KMS-11 (cell line): ENCODE measurements at regions not wholly inside any gene's neighbourhood (a gene's known extent, or its start where the extent isn't known, plus 50 kb on each side); places are given as distances from the start of the nearest gene placed in this dataset.

Experiments used
- H2AFZ ChIP-seq: fragments of 200-600 bp; sonication (generic); 2 replicates; pipeline ENCODE4 v1.6.1; 2016; ENCODE audit warnings: antibody characterized with exemption, mixed run types, low read depth
- H3K27ac ChIP-seq: fragments of 200-600 bp; sonication (generic); 2 replicates; pipeline ENCODE4 v1.6.1; 2016; ENCODE audit warnings: mild to moderate bottlenecking, mixed run types
- H3K27me3 ChIP-seq: fragments of 200-600 bp; sonication (generic); 2 replicates; pipeline ENCODE4 v1.6.1; 2017; ENCODE audit warnings: mild to moderate bottlenecking, low read depth, mixed run types, moderate library complexity; ENCODE audit not compliant: insufficient read depth
- H3K36me3 ChIP-seq: fragments of 200-600 bp; sonication (generic); 2 replicates; pipeline ENCODE4 v1.6.1; 2017; ENCODE audit warnings: mild to moderate bottlenecking, mixed run types; ENCODE audit not compliant: insufficient read depth
- H3K4me1 ChIP-seq: fragments of 200-600 bp; sonication (generic); 2 replicates; pipeline ENCODE4 v1.6.1; 2016; ENCODE audit warnings: mild to moderate bottlenecking, low read depth, mixed run types; ENCODE audit not compliant: poor library complexity, severe bottlenecking
- H3K4me2 ChIP-seq: fragments of 200-600 bp; sonication (generic); 2 replicates; pipeline ENCODE4 v1.7.0; 2016; ENCODE audit warnings: mild to moderate bottlenecking, mixed run types
- H3K4me3 ChIP-seq: fragments of 200-600 bp; sonication (generic); IDR thresholded peaks from 2 replicates; pipeline ENCODE4 v1.6.1; 2017; ENCODE audit warnings: low read depth, low read length, mixed read lengths; ENCODE audit not compliant: insufficient read depth
- H3K79me2 ChIP-seq: fragments of 200-600 bp; sonication (generic); 2 replicates; pipeline ENCODE4 v1.6.1; 2016; ENCODE audit warnings: low read depth, mixed run types; ENCODE audit not compliant: insufficient read depth
- H3K9ac ChIP-seq: fragments of 200-600 bp; sonication (generic); 2 replicates; pipeline ENCODE4 v1.6.1; 2016; ENCODE audit warnings: mild to moderate bottlenecking, mixed run types
- H4K20me1 ChIP-seq: fragments of 200-600 bp; sonication (generic); 2 replicates; pipeline ENCODE4 v1.6.1; 2016; ENCODE audit warnings: mild to moderate bottlenecking, mixed run types; ENCODE audit not compliant: insufficient read depth
- TF ChIP-seq, protein P1 (sequence below): fragments of 200-600 bp; sonication (generic); conservative IDR thresholded peaks from 2 replicates; pipeline ENCODE4 v1.6.1; 2017; ENCODE audit warnings: low read depth, mild to moderate bottlenecking, antibody characterized with exemption, low read length, moderate library complexity, mixed read lengths

DNA sequence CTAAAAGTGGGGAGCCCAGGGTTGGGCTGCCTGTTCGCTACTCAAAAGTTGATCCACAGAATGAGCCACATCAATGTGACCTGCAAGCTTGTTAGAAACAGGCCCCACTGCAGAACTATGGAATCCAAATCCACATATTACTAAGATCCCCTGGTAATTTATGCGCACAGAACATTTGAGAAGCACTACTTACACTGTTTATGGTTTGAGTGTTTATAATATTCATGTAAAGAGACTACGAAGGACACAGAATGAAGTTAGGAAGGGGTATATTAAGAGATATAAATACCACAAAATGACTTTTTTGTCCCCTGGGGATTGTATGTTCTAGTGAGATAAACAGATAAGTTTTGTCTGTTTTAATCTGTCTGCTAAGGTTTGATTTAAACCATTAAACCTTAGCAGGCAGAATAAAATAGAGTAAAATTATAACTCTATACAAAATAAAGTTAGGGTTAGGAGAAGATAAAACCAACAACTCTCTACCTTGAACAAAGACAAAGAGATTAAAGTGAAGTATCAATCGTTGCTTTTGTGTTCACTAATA, 666.9 kb upstream of the SOX9 start:
- TF ChIP-seq, protein P1, sequence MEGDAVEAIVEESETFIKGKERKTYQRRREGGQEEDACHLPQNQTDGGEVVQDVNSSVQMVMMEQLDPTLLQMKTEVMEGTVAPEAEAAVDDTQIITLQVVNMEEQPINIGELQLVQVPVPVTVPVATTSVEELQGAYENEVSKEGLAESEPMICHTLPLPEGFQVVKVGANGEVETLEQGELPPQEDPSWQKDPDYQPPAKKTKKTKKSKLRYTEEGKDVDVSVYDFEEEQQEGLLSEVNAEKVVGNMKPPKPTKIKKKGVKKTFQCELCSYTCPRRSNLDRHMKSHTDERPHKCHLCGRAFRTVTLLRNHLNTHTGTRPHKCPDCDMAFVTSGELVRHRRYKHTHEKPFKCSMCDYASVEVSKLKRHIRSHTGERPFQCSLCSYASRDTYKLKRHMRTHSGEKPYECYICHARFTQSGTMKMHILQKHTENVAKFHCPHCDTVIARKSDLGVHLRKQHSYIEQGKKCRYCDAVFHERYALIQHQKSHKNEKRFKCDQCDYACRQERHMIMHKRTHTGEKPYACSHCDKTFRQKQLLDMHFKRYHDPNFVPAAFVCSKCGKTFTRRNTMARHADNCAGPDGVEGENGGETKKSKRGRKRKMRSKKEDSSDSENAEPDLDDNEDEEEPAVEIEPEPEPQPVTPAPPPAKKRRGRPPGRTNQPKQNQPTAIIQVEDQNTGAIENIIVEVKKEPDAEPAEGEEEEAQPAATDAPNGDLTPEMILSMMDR: no peak
- no peak overlapping the region for H3K4me2 ChIP-seq
- H3K27me3 ChIP-seq: no peaks in the 10 kb centered on the region
- no peak overlapping the region for H3K27ac ChIP-seq
- no peaks in the 10 kb centered on the region for H3K4me1 ChIP-seq
- no peak overlapping the region for H3K4me3 ChIP-seq
- H3K79me2 ChIP-seq: no peaks in the 10 kb centered on the region
- no peaks in the 10 kb centered on the region for H3K36me3 ChIP-seq
- no peak overlapping the region for H3K9ac ChIP-seq
- no peaks in the 10 kb centered on the region for H4K20me1 ChIP-seq
- no peak overlapping the region for H2AFZ ChIP-seq

DNA sequence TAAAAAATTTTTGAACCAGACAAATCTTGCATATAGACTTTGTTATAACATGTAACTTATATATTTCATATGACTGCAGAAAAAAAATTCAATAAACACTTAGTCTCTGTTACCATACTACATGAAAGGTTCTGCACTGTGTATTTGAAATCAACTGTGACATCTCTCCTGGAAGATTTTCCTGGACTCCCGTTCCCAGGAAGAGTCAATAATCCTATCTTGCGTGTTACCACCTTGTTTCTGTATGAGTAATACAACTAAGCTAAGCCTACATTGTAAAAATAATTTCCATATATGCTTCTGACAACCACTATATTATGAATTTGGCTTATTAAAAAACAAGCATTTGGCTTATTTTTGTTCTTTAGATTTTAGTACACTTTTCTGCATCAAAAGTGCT, 665.6 kb upstream of the SOX9 start:
- no peak overlapping the region for H3K27ac ChIP-seq
- H3K27me3 ChIP-seq: no peaks in the 10 kb centered on the region
- no peak overlapping the region for H2AFZ ChIP-seq
- no peaks in the 10 kb centered on the region for H3K36me3 ChIP-seq
- TF ChIP-seq, protein P1: no peak
- H3K4me1 ChIP-seq: no peaks in the 10 kb centered on the region
- H3K4me2 ChIP-seq: no peak overlapping the region
- H3K79me2 ChIP-seq: no peaks in the 10 kb centered on the region
- H3K9ac ChIP-seq: no peak overlapping the region
- H3K4me3 ChIP-seq: no peak overlapping the region
- no peaks in the 10 kb centered on the region for H4K20me1 ChIP-seq

DNA sequence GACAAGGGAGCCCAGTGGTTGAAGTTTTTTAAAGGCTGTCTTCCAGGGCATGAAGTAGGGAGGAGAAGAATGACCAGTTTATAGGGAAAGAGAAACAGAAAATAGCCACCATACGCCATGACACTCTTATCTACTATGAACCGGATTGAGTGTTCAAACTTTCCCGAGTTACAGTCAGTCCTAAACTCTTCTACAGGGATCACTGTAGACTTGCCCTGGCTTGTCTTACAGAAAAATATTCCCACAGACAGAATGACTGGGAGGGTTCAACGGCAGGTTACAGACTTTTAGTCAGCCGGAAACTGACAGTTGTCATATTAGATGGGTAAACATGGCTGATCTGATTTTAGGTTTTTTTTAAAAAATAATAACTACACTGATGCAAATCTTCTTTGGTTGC, 662.5 kb upstream of the SOX9 start:
- no peaks in the 10 kb centered on the region for H3K36me3 ChIP-seq
- no peak overlapping the region for H3K9ac ChIP-seq
- no peak overlapping the region for H3K4me3 ChIP-seq
- H2AFZ ChIP-seq: no peak overlapping the region
- H4K20me1 ChIP-seq: no peaks in the 10 kb centered on the region
- TF ChIP-seq, protein P1: no peak
- peaks cover 9% of the 10 kb centered on the region for H3K4me1 ChIP-seq
- no peak overlapping the region for H3K27ac ChIP-seq
- H3K4me2 ChIP-seq: no peak overlapping the region
- no peaks in the 10 kb centered on the region for H3K27me3 ChIP-seq
- no peaks in the 10 kb centered on the region for H3K79me2 ChIP-seq

DNA sequence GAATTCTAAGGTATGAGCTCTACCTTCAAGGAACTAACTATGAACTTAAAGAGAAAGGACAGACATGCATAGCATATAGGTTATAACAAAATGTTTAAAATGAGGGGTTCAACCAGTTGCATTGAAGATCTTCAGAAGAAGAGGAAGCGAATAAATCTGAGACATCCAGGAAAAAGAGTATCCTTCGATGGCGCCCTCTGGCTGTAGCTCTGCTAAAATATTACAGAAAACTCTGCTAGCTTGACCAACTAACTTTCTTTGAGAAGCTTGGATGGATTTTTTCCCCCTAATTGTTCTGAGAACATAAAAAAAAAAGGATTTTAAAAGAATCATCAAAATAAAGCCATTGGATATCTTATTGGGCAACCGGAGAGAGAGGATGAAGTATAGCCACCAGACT, 659.9 kb upstream of the SOX9 start:
- Histone ChIP-seq H3K4me2 (peak overlapping the region; percentile 6; the same call in 1 of the 2 replicates), H3K27ac (peak overlapping the region; percentile 28; the same call in 1 of the 2 replicates), H4K20me1 (no peaks in the 10 kb centered on the region), H2AFZ (no peak overlapping the region), H3K9ac (no peak overlapping the region), H3K4me1 (peaks cover 9% of the 10 kb centered on the region), H3K79me2 (no peaks in the 10 kb centered on the region), H3K27me3 (no peaks in the 10 kb centered on the region), H3K36me3 (no peaks in the 10 kb centered on the region), H3K4me3 (no peak overlapping the region)
- TF ChIP-seq, protein P1: peak; percentile 75
